ENCODE measurements at regions not wholly inside any gene's neighbourhood (a gene's known extent, or its start where the extent isn't known, plus 50 kb on each side); places are given as distances from the start of the nearest gene placed in this dataset.
A peak's percentile ranks its signal among the peaks of the same experiment; 100 is the strongest.
"Not testable (repeated sequence)": the region's sequence is repeated elsewhere in the genome, so short reads cannot be mapped to it uniquely, and the experiment has no call there.

DNA sequence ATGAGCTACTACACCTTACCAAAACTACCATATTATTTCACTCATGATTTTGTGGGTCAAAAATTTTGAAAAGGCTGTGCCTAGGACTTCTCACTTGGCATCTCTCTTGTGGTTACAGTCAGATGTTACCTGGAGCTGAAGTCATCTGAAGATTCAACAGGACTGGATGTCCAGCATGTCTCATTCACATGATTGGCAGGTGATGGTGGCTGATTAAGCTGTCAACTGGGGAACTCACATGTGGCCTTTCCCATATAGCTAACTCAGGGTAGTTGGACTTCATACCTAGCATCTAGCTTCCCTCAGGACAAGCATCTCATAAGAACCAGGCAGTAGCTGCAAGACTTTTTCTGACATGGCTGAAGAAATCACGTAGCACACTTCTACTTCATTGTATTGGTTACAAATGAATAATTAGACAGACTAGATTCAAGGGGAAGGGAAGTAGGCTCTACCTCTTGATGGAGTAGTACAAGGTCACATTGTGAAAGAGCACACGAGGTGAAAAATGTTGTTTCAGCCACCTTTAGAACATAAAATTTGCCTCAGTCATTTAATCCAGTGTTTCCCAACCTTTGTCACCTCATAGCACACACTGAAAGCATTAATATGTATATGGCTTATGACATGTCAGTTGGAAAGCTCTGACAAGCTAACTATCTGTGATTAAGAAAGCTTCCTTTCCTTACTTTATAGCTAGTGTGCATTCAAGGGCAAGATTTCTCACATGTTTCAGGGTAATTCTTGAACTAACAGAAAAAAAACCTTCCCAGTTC lies 68.0 kb upstream of the PTGFRN start:
- Mint-ChIP-seq H3K36me3 (no peaks in the 10 kb centered on the region), H3K4me1 (no peaks in the 10 kb centered on the region), H3K9me3 (peaks cover 4 to 11% (median 9%) of the 10 kb centered on the region in 3 donors), H3K27me3 (peaks cover 10% of the 10 kb centered on the region), H3K4me3 (no peak overlapping the region), H3K27ac (no peak overlapping the region)

DNA sequence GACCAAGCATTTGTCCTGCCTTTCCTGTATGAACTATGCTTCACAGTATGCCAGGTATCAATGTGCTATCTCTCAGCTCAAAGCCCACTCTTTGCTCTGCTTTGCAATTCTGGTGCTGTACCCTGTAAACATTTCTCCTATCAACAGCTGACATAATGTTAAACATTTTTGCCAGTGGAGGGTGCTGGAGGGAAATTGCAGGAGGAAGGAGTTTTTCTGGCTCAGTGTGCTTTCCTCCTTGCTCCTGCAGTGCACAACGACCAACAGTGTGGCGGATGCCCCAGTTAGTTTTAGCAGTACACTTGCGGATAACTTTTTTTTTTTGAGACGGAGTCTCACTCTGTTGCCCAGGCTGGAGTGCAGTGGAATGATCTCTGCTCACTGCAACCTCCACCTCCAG lies 67.1 kb upstream of the PTGFRN start:
- no peaks in the 10 kb centered on the region for H3K36me3 Mint-ChIP-seq
- H3K4me1 Mint-ChIP-seq = no peaks in the 10 kb centered on the region
- H3K27me3 Mint-ChIP-seq = peaks cover 6% of the 10 kb centered on the region
- peaks cover 4 to 9% (median 8%) of the 10 kb centered on the region in 3 donors for H3K9me3 Mint-ChIP-seq
- H3K27ac Mint-ChIP-seq = no peak overlapping the region
- H3K4me3 Mint-ChIP-seq = no peak overlapping the region

DNA sequence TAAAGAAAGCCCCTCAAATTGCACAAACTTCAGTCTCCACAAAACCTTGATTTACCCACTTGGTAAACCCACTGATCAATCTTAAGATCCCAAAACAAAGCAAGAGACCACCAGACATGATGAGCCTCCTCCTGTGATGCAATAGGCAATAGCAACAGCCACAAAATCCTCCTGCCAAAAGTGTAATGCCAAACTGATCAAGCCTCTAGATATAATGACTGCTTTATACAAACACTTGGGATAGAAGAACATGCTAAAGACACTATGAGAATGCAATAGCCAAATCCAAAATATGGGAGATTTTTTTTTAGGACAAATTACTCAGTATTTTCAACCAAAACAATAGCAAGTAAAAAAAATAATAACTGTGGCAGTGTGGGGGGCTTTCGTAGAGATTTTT lies 64.9 kb upstream of the PTGFRN start:
- H3K9me3 Mint-ChIP-seq = peaks cover 4 to 9% (median 6%) of the 10 kb centered on the region in 3 donors
- peaks cover 0 to 2% (median 0%) of the 10 kb centered on the region in 3 donors for H3K4me1 Mint-ChIP-seq
- H3K36me3 Mint-ChIP-seq = no peaks in the 10 kb centered on the region
- no peak overlapping the region for H3K27ac Mint-ChIP-seq
- no peaks in the 10 kb centered on the region for H3K27me3 Mint-ChIP-seq
- no peak overlapping the region for H3K4me3 Mint-ChIP-seq

DNA sequence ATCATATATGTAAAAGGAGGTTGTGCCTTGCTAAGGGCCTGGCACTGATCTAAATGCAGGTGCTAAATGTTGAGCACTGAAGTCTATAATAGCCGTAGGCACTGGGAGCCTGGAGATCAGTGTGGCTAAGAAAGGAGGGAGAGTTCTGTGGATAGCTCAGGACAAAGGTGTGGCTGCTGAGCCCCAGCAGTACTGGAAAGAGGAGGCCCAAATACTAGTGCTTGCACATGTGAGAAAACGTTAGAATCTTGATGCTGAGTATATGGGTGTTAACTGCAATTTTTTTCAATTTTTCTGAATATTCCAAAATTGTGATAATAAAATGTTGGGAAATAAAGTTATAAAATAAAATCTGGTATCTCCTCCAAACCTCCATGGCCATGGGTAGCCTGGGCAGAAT lies 62.5 kb upstream of the PTGFRN start:
- peaks cover 4 to 9% (median 6%) of the 10 kb centered on the region in 3 donors for H3K9me3 Mint-ChIP-seq
- H3K36me3 Mint-ChIP-seq = no peaks in the 10 kb centered on the region
- no peak overlapping the region for H3K27ac Mint-ChIP-seq
- peaks cover 3% of the 10 kb centered on the region for H3K27me3 Mint-ChIP-seq
- no peak overlapping the region for H3K4me3 Mint-ChIP-seq
- H3K4me1 Mint-ChIP-seq = peaks cover 0 to 2% (median 0%) of the 10 kb centered on the region in 3 donors

DNA sequence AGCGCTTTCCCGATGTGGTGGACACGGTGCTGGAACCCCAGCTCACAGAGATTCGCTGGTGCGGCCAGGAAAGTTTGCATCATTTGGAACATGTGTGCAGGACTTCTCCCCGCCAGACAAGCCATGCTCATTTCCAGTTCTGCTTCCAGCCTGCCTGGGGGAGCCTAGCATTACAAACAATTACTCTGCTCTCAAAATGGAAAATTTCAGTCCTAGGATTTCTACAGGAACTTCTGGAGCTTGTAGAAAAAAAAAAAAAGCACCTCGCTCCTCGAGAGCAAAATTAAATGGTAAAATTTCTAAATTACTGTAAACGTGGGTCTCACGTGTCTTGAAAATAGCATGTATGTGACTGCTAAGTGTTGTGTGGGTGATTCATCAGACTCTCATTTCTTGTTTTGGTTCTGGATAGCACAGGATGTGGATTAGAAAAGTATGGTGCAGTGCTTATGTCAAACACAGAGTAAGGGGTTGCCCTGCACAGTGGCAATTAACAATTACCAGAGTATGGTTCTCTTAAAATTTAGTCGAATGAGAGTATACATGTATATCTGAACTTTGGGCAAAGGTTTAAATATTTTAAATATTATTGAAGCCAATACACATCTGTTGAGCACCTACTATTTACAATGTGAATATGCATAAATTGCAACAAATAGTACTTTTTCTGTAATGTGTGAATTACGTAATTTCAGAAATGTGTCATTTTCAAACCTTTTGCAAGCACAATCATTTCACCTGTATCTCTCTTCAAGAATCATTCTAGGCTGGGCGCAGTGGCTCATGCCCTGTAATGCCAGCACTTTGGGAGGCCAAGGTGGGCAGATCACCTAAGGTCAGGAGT lies 61.8 kb upstream of the PTGFRN start:
- Mint-ChIP-seq H3K27ac (no peak overlapping the region), H3K9me3 (peaks cover 4 to 9% (median 6%) of the 10 kb centered on the region in 3 donors), H3K36me3 (no peaks in the 10 kb centered on the region), H3K4me1 (peaks cover 0 to 2% (median 0%) of the 10 kb centered on the region in 3 donors), H3K4me3 (no peak overlapping the region), H3K27me3 (peaks cover 3% of the 10 kb centered on the region)

DNA sequence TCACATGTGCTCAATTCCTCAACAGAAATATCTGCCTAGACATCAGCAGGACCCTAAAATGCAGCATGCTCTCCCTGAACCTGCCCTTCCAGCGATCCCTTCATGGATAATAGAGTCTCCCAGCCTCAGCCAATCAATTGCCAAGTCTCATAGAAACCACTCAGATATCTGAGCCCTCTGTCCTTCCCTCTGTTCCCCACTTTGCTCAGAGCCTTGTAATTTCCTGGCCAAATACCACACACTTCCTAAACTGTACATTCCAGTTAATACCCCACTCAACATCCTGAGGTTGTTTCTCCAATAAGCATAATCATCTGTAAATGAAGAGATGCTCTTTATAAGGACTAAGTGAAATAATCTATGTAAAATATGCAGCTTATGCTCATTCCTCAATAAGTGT lies 59.3 kb upstream of the PTGFRN start:
- no peak overlapping the region for H3K4me3 Mint-ChIP-seq
- H3K27me3 Mint-ChIP-seq = peaks cover 3% of the 10 kb centered on the region
- no peaks in the 10 kb centered on the region for H3K36me3 Mint-ChIP-seq
- H3K4me1 Mint-ChIP-seq = peaks cover 0 to 6% (median 4%) of the 10 kb centered on the region in 3 donors
- H3K9me3 Mint-ChIP-seq = no peaks in the 10 kb centered on the region
- no peak overlapping the region for H3K27ac Mint-ChIP-seq

DNA sequence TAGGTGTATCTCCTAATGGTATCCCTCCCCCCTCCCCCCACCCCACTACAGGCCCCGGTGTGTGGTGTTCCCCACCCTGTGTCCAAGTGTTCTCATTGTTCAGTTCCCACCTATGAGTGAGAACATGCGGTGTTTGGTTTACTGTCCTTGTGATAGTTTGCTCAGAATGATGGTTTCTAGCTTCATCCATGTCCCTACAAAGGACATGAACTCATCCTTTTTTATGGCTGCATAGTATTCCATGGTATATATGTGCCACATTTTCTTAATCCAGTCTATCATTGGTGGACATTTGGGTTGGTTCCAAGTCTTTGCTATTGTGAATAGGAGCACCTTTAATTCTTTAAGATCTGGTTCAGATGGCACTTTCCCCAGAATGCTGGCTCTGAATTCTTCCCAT lies 58.5 kb upstream of the PTGFRN start:
- not testable (repeated sequence) for H3K9me3 Mint-ChIP-seq, H3K4me3 Mint-ChIP-seq, H3K4me1 Mint-ChIP-seq, H3K36me3 Mint-ChIP-seq, H3K27ac Mint-ChIP-seq, H3K27me3 Mint-ChIP-seq

DNA sequence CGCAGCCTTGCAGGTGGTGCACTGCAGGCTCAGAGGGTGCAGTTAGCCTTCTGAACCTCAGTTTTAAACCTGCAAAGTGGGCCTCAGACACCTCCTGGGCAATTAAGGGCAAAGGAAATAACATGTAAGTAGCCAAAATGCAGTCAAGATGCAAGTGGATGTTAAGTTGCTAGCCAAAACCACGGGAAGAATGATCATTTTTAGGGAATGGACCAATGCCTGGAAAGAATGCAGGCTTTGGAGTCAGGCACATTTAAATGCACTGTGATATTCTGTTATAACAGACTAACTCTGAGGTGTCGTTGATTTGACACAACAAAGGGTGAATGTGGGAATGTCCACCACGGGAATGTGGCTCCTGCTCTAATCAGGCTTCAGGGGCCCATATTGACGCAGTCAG lies 57.9 kb upstream of the PTGFRN start:
- H3K4me3 Mint-ChIP-seq = no peak overlapping the region
- no peaks in the 10 kb centered on the region for H3K36me3 Mint-ChIP-seq
- no peaks in the 10 kb centered on the region for H3K9me3 Mint-ChIP-seq
- H3K4me1 Mint-ChIP-seq = peaks cover 0 to 6% (median 4%) of the 10 kb centered on the region in 3 donors
- H3K27ac Mint-ChIP-seq = no peak overlapping the region
- H3K27me3 Mint-ChIP-seq = peaks cover 3% of the 10 kb centered on the region

DNA sequence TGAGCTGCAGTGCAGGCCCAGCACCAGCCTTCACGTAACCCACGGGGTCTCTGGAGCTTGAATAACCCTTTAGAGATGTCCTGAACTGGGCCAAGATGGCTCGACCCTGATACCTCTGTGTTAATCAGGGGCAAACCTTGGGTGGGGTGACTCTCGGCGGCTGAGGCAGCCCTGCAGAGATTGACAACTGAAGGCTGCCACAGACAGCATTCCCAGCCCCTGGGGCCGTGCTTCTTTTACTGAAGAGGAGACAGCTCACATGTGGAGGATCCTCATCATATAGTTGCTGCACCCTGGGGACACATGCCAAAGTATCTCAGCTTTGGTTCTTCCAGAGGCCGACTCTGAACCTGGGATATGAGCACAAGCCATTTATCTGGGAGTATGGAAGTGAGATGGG lies 57.3 kb upstream of the PTGFRN start:
- Mint-ChIP-seq H3K9me3 (no peaks in the 10 kb centered on the region), H3K36me3 (no peaks in the 10 kb centered on the region), H3K4me1 (peaks cover 0 to 6% (median 4%) of the 10 kb centered on the region in 3 donors), H3K27me3 (peaks cover 3% of the 10 kb centered on the region), H3K27ac (no peak overlapping the region), H3K4me3 (no peak overlapping the region)

DNA sequence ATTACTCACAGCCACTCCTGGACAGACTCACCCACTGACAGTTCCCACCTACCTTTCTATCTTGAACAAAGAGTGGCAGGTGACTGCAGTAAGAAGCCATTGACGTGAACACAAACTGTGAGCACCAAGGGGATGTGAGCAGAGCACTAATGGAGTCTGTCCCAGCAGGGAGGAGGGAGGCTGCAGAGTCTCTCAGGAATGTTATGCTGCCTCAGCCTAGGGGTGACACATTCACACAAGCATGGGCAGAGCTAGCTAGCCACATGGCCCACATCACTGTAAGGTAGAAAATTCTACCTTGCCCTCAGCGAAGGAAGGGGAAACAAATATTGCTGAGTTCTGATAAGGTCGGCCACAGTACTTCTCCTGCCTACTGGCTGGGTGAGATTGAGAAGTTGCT lies 56.8 kb upstream of the PTGFRN start:
- H3K27ac Mint-ChIP-seq = no peak overlapping the region
- H3K27me3 Mint-ChIP-seq = peaks cover 3% of the 10 kb centered on the region
- H3K4me3 Mint-ChIP-seq = no peak overlapping the region
- no peaks in the 10 kb centered on the region for H3K36me3 Mint-ChIP-seq
- H3K9me3 Mint-ChIP-seq = no peaks in the 10 kb centered on the region
- peaks cover 0 to 6% (median 4%) of the 10 kb centered on the region in 3 donors for H3K4me1 Mint-ChIP-seq

DNA sequence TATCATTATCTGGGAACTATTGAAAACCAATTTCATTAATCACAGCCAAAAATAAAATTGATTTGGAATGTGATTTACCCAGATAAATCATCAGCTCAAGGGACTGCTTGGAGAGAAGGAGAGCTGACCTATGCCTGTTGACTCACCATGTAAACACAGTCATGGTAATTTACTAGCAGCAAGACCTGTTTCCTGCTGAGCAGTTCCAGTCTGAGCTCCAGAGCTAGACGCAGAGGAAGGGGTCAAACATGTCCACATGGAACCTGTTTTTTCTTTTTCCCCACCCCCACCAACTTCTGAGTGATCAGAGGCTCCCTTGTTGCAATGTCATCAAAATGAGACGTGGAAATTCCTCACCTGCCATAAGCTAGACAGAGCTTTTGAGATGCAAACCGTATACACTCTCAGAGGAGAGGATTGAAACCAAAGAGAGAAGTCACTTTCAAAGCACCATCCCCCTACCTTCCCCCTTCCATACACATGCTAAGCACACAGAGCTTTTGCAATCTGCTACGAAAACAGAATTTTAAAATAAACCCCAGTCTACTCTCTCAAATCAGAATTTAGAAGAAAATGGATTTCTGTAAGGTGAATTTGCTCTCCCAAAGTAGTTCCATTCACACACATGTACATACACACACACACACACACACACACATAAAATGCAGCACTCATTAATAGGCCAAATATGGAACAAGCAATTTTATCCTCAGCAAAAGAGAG lies 55.9 kb upstream of the PTGFRN start:
- no peaks in the 10 kb centered on the region for H3K9me3 Mint-ChIP-seq
- peaks cover 3% of the 10 kb centered on the region for H3K27me3 Mint-ChIP-seq
- no peak overlapping the region for H3K4me3 Mint-ChIP-seq
- peaks cover 0 to 5% (median 4%) of the 10 kb centered on the region in 3 donors for H3K4me1 Mint-ChIP-seq
- no peaks in the 10 kb centered on the region for H3K36me3 Mint-ChIP-seq
- peak overlapping the region in 1 of 3 donors; percentile 6 for H3K27ac Mint-ChIP-seq

DNA sequence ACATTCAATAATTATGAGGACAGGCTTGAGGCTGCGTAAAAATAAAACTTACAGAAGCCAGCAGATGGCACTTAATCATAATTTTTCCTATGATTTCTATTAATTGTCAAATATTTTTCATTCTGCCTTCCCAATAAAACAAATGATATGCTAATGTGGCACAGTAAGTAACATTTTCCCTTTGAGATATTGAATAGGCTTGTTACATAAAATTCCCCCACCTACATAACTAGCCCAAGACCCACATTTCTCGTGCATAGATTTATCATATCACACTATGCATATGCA lies 55.4 kb upstream of the PTGFRN start:
- Mint-ChIP-seq H3K27me3 (peaks cover 3% of the 10 kb centered on the region), H3K4me1 (peaks cover 0 to 5% (median 4%) of the 10 kb centered on the region in 3 donors), H3K36me3 (no peaks in the 10 kb centered on the region), H3K4me3 (no peak overlapping the region), H3K27ac (peak overlapping the region in 1 of 3 donors; percentile 6), H3K9me3 (no peaks in the 10 kb centered on the region)

DNA sequence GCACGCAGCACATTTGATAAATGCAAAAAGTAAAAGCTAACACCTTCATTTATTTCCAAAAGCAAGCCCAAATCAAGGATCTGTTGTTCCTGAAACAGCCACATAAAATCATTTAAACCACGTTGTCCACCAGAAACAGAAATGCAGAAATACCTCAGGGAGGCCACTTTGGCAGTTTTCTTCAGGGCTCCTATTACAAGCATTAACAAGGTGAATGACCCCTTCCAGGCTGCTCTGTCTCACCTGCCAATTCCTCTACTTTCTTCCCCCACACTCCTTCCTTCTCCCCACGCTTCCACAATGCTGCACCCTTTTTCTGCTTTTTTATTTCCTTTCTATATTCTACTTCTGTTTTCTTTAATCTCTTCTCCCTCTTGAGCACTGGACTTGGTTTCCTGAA lies 55.0 kb upstream of the PTGFRN start:
- H3K27me3 Mint-ChIP-seq = peaks cover 3% of the 10 kb centered on the region
- H3K36me3 Mint-ChIP-seq = no peaks in the 10 kb centered on the region
- H3K9me3 Mint-ChIP-seq = no peaks in the 10 kb centered on the region
- H3K27ac Mint-ChIP-seq = no peak overlapping the region
- H3K4me1 Mint-ChIP-seq = peaks cover 0 to 5% (median 4%) of the 10 kb centered on the region in 3 donors
- no peak overlapping the region for H3K4me3 Mint-ChIP-seq

DNA sequence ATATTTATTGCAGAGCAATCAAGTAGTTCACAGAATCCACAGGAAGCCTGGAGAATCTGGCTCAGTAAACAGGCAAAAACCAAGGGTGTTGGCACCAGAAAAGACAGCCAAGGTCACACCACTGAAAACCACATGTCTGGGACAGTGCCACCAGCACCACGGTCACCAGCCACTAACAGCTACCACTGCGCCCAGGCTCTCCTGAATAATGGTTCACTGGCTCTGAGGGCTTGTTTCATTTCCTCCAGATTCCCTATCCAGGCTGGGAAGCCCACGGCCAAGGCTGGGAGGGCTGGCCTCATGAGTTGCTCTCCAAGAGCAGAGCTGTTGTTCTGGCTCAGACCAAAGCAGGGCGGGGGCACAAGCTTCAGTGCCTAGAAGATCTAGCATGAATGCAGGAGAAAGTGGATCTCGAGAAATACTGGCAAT lies 54.5 kb upstream of the PTGFRN start:
- Mint-ChIP-seq H3K4me1 (peaks cover 0 to 5% (median 4%) of the 10 kb centered on the region in 3 donors), H3K4me3 (no peak overlapping the region), H3K36me3 (no peaks in the 10 kb centered on the region), H3K9me3 (no peaks in the 10 kb centered on the region), H3K27me3 (peaks cover 3% of the 10 kb centered on the region), H3K27ac (no peak overlapping the region)

DNA sequence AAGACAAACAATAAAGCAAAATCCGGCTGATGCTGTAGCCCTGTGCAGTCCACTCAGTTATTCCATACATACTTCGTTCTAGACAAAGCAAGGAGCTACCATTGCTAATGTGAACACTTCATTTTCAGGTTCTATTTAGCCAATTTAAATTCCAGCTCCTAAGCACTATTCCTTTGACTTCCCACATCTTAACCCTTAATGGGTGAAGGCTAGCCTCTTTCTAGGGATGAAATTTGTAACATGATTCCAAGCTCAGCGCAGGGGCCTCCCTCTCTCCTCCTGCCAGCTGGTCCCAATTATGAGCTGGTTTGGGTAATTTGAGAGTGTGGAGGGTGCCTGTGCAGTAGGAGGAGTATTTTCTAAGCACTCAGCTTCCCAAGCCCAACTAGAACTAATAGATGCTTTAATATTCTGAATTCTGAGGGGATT lies 53.9 kb upstream of the PTGFRN start:
- Mint-ChIP-seq H3K27me3 (peaks cover 5% of the 10 kb centered on the region), H3K27ac (no peak overlapping the region), H3K4me1 (peaks cover 0 to 5% (median 4%) of the 10 kb centered on the region in 3 donors), H3K36me3 (no peaks in the 10 kb centered on the region), H3K9me3 (no peaks in the 10 kb centered on the region), H3K4me3 (no peak overlapping the region)

All from IgD-negative memory B cell (primary cell).